GM21786 (cell line): ENCODE measurements at regions not wholly inside any gene's neighbourhood (a gene's known extent, or its start where the extent isn't known, plus 50 kb on each side); places are given as distances from the start of the nearest gene placed in this dataset.

Source experiments
- ATAC-seq: cut with Tn5 transposase; IDR thresholded peaks from one replicate; pipeline ENCODE4 v1.9.1; 2021; ENCODE audit not compliant: unreplicated experiment

DNA sequence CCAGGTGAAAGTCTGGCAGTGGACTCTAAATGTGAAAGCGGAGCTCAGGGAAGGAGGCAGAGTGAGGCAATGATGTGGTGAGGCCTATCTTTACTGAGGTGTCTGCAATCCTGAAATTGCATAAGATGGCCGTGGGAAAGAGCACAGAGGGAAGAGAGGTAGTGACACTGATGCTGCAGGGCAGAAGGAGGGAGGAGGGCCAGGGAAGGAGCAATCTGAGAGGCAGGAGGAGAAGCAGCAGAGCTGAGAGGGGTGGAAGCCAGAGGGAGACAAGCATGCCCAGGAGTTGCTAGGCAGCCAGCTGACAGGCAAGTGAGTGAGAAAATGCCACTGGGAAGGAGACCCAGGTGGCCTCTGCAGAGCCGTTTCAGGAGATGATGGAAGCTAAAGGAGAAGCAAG, 97.4 kb upstream of the CNR1 start:
- no peak for ATAC-seq

DNA sequence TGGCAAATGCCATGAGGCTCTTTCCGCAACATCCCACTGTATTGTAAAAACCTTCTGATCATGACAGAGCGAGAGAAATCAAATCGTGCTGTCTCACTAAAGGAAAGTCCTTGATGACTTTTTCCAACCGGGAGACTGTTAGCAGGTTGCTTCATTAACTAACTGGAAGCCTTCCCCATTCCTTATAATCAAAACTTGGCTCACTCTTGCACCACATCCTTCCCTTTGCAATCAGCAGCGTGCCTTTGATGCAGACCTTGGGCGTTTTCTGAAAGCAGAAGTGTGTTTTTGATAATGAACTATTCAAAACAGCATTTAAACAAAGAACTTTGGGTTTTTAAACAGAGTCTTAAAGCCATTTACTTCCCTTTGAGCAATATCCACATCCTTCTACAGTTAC, 96.2 kb upstream of the CNR1 start:
- no peak for ATAC-seq

DNA sequence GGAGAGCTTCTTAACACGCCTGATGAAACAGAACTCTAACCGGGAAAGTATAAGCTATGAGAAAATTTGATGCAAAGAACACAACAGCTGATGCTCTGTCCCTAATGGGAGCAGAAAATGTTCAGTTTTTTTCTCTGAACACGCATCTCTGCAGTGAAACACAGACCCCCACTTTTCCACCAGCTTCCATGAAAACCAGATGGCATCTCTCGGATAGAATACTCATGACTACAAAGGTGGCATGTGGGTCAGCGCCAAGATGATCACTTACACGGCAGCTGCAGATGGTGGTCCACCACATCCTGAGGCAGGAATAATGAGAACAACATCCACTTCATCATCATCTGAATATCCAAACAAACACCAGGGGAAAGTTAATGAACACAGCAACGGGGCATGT, 85.2 kb upstream of the CNR1 start:
- no peak for ATAC-seq

DNA sequence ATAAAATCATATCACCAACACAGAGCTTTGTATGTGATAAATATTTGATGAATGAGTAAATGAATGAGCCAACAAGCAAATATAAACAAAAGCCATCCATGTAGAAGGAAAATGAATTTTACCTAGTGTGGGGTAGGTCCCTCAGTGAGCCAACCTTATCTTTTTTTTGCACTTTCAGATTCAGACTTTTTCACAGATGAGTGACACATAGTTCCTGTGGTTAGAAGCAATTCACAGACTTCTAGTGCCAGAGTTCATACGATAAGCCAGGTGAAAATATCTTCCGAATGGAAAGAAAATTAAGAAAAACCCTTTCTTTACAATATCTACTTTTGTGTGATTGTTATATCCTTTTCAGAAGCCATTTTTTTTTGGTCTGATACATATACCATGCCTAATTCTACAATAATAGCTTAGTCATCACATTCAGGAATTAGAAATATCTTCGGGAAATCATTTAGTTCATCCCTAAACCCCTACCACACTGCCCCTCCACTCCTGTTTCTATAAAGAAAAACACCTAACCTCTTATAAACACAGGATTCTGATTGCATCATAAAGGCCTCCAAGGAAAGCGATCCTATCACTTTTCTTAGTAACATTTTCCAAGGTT, 82.7 kb upstream of the CNR1 start:
- ATAC-seq = no peak

DNA sequence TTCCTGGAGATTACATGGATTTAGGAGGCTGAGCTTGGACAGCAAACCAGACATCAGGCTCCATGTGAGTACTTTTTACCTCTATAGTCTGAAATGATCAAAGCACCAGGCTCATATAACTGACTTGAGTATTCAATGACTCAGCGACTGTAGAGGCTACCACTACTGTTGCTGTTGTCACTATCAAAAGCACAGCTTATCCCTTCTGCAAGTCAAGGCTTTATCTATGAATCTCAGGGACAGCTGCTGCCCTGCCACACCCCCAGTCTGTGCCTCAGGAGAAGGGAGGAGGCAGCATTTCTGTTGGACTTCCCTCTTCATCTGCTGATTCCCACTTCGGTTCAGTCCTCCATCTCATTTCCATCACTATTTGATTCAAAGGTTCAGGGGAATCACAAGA, 80.5 kb upstream of the CNR1 start:
- no peak for ATAC-seq

DNA sequence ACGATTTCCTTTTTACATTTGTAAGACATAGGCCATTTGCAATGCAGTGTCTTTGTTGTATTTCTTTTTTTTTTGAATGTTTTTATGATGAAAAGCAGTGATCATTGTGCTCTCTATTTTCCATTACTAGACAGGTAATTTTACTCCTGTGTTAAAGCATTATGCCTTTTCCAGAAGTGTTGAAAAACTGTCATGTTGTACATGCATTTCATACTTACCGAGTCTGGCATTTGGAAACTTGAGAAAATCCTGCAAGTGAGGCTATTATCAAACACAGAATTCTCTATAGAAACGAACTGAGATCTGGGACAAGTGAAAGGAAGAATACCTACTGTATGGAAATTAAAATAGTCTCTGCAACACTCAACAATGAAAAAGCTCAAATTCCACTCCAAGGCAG, 78.6 kb upstream of the CNR1 start:
- no peak for ATAC-seq

DNA sequence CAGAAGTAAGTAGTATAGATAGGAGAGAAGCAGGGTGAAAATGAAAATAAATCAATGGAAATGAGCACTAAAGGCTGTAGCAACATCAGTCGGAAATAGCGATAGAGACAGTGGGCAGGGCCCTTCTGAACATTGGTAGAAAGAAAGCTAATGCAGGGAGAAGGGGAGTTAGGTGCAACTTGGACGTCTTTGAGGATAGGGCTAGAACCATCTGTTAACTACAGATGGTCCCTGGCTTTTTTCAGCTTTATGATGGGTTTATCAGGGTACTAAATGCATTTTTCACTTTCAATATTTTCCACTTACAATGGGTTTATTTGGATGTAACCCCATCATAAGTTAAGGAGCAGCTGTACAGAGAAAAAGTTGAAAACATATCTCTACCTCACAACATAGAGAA, 72.8 kb upstream of the CNR1 start:
- no peak for ATAC-seq

DNA sequence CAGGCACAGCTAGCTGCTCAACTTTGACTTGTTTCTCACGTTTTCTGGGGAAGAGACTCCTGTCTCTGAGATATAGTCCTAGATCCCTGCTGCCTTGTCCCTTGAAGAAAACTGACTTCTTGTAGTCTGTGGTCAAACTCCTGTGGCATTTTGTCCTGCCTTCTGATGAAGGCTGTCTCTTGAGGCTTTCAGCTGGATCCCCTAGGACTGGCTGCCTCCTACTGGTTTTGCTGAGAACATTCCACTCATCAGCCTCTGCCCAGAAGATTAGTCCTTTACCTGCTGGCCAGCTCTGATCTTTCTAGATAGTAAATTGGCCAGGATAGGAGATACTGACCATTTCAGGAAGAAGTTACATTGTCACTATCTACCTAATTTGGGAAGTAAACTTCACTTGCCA, 71.9 kb upstream of the CNR1 start:
- peak; percentile 82 for ATAC-seq

DNA sequence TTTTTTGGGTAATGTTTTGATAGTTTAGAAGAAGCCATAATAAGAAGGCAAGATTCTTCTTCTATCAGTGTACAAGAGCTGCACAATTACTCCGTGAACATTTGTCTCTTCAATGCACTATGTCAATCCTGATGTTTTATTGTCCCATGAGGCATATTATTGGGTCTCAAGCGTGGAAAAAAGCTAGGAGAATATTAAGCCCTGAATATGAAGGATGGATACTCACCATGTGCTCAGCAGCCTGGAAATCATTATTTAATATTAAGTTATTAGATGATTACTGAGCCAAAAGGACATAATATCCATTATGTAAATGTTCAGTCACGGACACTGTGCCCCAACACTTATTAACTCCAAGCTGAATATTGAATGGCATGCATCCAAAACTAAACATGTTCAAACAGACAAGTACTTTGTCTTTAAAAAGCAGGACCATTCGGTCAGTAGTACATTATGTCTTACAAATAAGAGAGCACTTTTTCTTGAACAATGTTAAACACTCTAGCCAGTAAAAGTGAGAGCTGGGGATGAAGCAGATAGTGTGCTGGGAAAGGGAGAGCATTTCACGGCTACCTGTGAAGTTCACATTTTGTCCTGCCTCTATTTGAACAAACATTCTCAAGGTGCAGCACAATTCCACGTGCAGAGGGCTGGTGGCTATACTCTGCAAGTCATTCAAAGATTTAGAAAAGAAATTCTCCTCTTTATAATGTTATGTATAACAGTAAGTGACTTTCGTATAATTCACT, 70.6 kb upstream of the CNR1 start:
- ATAC-seq = no peak

DNA sequence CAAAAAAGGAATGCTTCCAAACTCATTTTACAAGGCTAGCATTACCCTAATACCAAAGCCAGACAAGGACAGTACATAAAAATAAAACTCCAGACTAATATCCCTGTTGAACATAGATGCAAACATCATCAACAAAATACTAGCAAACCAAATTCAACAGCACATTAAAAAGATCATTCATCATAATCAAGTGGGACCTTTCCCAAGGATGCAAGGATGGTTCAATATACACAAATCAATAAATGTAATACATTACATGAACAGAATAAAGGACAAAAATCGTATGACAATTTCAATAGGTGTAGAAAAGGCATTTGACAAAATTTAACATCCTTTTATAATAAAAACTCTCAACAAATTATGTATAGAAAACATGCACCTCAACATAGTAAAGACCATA, 66.6 kb upstream of the CNR1 start:
- no peak for ATAC-seq

DNA sequence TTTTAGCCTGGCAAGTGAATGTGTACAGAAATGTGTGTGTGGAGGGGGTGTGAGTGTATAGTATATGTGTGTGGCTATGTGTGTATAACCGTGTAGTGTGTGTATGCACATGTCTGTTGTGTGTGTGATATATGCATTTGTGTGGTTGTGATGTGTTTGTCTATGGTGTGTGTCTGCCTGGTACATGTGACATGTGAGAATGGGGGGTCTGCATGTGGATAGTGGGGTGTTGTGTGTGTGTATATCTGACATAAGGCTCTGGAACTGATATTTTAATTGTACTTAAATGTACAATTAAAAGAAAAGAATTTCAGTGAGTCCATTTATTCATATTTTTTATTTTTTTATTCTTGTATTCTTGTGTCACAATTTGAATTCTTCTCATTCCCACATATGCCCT, 57.2 kb upstream of the CNR1 start:
- ATAC-seq = no peak

DNA sequence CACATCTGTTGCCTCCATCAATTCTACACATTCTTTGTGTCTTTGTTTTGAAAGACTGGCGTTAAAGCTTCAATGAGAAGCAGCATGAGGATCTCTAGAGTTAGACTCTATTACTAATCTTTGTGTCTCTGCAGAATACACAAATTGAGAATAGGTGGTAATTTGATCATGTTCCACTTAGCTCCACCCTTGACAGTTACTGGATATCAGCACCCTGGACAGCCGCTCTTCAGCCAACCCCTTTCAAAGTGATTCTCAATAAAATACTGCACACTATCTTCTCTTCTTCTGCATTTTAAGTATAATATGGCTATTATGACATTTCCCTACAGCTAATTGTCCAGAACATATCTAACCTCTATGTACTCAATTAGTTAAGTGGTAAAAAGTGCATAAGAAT, 54.3 kb upstream of the CNR1 start:
- ATAC-seq = no peak

DNA sequence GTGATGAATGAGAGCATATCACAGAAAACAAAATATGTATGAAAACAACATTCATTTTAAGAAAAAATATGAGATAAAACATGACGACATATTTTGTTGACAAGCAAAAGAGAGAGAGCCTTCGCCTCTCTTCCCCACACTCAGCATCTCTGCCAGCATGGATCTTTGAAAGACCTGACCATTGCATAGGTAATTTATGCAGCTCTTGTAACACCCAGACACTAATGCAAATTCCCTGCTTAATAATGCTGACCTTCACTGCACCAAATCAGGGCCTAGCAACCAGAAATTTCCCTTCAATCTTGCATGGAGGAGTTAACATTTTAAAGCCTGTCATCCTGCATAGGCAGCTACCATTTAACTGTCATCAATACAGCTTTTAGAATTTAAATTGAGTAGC, 50.0 kb upstream of the CNR1 start:
- ATAC-seq = no peak
